Tibial nerve (tissue), 4 donors: ENCODE measurements at regions not wholly inside any gene's neighbourhood (a gene's known extent, or its start where the extent isn't known, plus 50 kb on each side); places are given as distances from the start of the nearest gene placed in this dataset.

ENCODE experiments used
- EP300 ChIP-seq, 2 donors: sonication (generic); formaldehyde crosslinking; IDR thresholded peaks; one replicate each; pipeline ENCODE4 v1.6.1; 2017; ENCODE audit warnings: antibody characterized with exemption in 2 of 2, mild to moderate bottlenecking in 1 of 2
- POLR2A ChIP-seq, 2 donors: fragments of 450-650 bp; IDR thresholded peaks; one replicate each; pipeline ENCODE4 v1.6.1; 2017; ENCODE audit warnings: antibody characterized with exemption in 2 of 2, mild to moderate bottlenecking in 2 of 2, moderate library complexity in 2 of 2
- TF ChIP-seq, protein P1 (sequence below), 5 experiments: fragments of 200-600 bp in 3 of 5; fragments of 450-650 bp in 2 of 5; sonication (generic) in 3 of 5; IDR thresholded peaks; one replicate each; pipeline ENCODE4 v1.5.1; 2016 to 2019; ENCODE audit warnings: antibody characterized with exemption in 5 of 5, mild to moderate bottlenecking in 3 of 5, moderate library complexity in 2 of 5

DNA sequence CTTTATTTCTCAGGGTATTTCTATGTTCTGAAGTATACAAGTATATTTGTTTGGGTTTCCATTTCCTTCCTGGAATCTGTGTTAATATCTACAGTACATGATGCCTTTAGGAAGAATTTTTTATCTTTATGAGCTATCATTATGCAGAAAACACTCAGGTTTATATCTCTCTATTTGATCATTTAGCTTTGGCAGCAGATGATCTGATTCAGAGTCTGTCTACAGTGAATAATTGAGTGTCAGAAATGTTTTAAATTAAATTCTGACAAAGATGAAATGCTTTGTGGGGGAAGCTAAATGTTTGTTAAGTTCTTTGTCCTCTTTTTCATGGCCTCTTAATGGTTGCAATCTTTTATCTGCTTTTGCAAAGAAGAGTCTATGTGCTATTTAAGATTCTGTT lies 2141.0 kb upstream of the ACO1 start:
- TF ChIP-seq EP300 (IDR thresholded peaks at IDR 0.05) (no peak), POLR2A (IDR thresholded peaks at IDR 0.05) (no peak)
- TF ChIP-seq, protein P1, sequence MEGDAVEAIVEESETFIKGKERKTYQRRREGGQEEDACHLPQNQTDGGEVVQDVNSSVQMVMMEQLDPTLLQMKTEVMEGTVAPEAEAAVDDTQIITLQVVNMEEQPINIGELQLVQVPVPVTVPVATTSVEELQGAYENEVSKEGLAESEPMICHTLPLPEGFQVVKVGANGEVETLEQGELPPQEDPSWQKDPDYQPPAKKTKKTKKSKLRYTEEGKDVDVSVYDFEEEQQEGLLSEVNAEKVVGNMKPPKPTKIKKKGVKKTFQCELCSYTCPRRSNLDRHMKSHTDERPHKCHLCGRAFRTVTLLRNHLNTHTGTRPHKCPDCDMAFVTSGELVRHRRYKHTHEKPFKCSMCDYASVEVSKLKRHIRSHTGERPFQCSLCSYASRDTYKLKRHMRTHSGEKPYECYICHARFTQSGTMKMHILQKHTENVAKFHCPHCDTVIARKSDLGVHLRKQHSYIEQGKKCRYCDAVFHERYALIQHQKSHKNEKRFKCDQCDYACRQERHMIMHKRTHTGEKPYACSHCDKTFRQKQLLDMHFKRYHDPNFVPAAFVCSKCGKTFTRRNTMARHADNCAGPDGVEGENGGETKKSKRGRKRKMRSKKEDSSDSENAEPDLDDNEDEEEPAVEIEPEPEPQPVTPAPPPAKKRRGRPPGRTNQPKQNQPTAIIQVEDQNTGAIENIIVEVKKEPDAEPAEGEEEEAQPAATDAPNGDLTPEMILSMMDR (IDR thresholded peaks at IDR 0.05) = no peak
